GM12892 (cell line): ENCODE measurements at regions not wholly inside any gene's neighbourhood (a gene's known extent, or its start where the extent isn't known, plus 50 kb on each side); places are given as distances from the start of the nearest gene placed in this dataset.

Source experiments
- POLR2AphosphoS5 ChIP-seq: IDR thresholded peaks from 2 replicates; pipeline ENCODE4 v1.6.1; 2011; ENCODE audit warnings: low read depth, low read length, control low read depth
- TAF1 ChIP-seq: IDR thresholded peaks from 2 replicates; pipeline ENCODE4 v1.6.1; 2011; ENCODE audit warnings: low read depth, mild to moderate bottlenecking, control low read depth, low read length, borderline replicate concordance

GRCh38 chr6:140078561-140079125 lies 704.2 kb upstream of the CITED2 start:
- no peak for TF ChIP-seq TAF1
- TF ChIP-seq POLR2AphosphoS5 = no peak
